ENCODE measurements at regions not wholly inside any gene's neighbourhood (a gene's known extent, or its start where the extent isn't known, plus 50 kb on each side); places are given as distances from the start of the nearest gene placed in this dataset.

DNA sequence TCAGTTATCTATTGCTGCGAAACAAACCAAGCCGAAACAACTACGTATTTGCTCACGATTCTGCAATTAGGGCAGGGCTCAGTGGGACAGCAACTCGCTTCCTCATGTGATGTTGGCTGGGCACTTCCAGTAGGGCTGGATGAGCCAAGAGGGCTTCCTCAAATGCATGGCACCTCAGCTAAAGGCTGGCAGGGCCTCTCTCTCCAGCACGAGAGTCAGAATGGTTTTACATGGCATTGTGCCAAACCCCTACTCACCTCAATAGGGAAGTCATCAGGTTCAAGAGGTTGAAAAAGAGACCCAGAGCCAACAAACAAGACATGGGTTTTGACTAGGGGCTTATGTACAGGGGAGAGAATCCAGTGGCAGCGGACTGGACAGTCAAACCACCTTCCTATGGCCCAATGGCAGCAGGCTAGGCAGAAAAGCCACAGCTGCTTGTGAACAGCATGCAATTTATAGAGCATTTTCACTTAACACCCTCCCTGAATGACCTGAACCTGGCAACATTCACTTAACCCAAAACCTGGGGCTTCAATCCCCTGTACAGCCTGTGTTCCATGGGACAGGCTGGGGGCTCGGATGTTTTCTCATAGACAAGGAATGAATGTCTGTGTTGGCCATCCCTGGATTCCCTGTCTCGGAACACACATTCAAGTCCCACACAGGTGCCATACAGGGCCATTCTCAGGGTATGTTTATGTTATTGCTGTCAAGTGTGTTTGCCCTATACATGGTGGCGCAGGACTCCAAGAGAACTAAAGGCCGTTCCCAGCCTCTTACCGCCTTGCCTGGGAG is 154.2 kb upstream of the NAV2 start:
- H3K4me3 ChIP-seq (ENCODE audit: low read depth, low read length), result no peak overlapping the region
- TF ChIP-seq CTCF (IDR thresholded peaks at IDR 0.05; ENCODE audit: borderline replicate concordance, insufficient read depth, low read depth, low read length), result no peak

GRCh38 chr11:19557720-19558140 is 154.9 kb upstream of the NAV2 start:
- peak; percentile 89 for TF ChIP-seq CTCF (IDR thresholded peaks at IDR 0.05; ENCODE audit: borderline replicate concordance, insufficient read depth, low read depth, low read length)
- no peak overlapping the region for H3K4me3 ChIP-seq (ENCODE audit: low read depth, low read length)

GRCh38 chr11:19557185-19557584 is 155.5 kb upstream of the NAV2 start:
- TF ChIP-seq CTCF (IDR thresholded peaks at IDR 0.05; ENCODE audit: borderline replicate concordance, insufficient read depth, low read depth, low read length), result no peak
- no peak overlapping the region for H3K4me3 ChIP-seq (ENCODE audit: low read depth, low read length)

DNA sequence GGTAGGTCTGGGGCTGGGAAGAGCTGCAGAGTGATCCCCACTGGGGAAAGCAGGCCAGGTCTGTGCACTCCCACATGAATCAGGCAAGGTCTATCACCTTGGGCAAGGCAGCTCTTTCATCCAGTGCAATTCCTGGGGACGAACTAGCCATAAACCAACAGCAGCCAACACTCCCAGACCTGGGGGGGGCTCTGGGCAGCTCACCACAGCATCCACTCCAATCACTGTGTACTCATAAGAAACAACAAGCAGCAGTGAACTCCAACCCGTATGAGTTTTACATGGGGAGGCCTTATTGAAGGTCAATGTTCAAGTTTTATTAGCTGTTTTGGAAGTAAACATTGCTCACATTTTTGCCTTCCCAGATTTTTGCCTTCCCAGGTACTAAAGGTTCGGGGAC is 157.4 kb upstream of the NAV2 start:
- no peak for TF ChIP-seq CTCF (IDR thresholded peaks at IDR 0.05; ENCODE audit: borderline replicate concordance, insufficient read depth, low read depth, low read length)

GRCh38 chr11:19553683-19554333 is 158.8 kb upstream of the NAV2 start:
- TF ChIP-seq CTCF (IDR thresholded peaks at IDR 0.05; ENCODE audit: borderline replicate concordance, insufficient read depth, low read depth, low read length), result peak; percentile 71
- no peak overlapping the region for H3K4me3 ChIP-seq (ENCODE audit: low read depth, low read length)

More for the DNA sequence above, 157.4 kb upstream of the NAV2 start:
- no peak overlapping the region for H3K4me3 ChIP-seq (ENCODE audit: low read depth, low read length)

- no peak for TF ChIP-seq CTCF (IDR thresholded peaks at IDR 0.05; ENCODE audit: borderline replicate concordance, insufficient read depth, low read depth, low read length)
- no peak overlapping the region for H3K4me3 ChIP-seq (ENCODE audit: low read depth, low read length)
These were observed 159.9 kb upstream of the NAV2 start for GRCh38 chr11:19552656-19553260.
